ENCODE measurements at regions not wholly inside any gene's neighbourhood (a gene's known extent, or its start where the extent isn't known, plus 50 kb on each side); places are given as distances from the start of the nearest gene placed in this dataset.

DNA sequence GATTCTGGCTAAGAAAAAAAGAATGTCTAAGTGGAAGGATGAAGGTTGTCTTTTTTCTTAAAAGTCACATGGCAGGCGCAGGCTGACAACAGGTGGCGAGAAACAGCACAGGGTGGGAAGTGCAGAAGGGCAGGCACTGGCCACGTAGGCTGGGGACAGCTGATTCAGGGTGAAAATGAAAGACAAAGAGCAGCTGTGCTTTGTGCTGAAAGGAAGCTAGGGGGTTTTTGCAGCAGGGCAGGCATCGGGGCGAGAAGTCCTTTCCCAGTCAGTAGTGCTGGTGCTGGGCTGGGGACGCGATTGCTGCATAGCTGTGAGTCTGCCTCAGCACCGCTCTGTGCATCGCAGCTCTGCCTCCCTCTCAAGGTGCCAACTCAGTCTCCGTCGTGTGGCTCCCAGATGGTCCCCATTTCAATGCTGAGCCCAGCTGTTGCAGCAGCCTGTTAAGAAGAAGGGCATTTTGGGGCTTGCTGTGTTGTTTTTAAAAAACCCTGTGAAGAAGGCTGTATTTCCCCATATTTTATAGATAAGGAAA lies 183.1 kb upstream of the CCL2 start:
- TF ChIP-seq EZH2 (IDR thresholded peaks at IDR 0.05; ENCODE audit: borderline replicate concordance, low read depth, low read length, poor library complexity, severe bottlenecking): no peak
- TF ChIP-seq, protein P1, sequence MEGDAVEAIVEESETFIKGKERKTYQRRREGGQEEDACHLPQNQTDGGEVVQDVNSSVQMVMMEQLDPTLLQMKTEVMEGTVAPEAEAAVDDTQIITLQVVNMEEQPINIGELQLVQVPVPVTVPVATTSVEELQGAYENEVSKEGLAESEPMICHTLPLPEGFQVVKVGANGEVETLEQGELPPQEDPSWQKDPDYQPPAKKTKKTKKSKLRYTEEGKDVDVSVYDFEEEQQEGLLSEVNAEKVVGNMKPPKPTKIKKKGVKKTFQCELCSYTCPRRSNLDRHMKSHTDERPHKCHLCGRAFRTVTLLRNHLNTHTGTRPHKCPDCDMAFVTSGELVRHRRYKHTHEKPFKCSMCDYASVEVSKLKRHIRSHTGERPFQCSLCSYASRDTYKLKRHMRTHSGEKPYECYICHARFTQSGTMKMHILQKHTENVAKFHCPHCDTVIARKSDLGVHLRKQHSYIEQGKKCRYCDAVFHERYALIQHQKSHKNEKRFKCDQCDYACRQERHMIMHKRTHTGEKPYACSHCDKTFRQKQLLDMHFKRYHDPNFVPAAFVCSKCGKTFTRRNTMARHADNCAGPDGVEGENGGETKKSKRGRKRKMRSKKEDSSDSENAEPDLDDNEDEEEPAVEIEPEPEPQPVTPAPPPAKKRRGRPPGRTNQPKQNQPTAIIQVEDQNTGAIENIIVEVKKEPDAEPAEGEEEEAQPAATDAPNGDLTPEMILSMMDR (conservative IDR thresholded peaks at IDR 0.05; ENCODE audit: low read depth, low read length): no peak
- Histone ChIP-seq H3K4me1 (ENCODE audit: insufficient read depth, low read length, poor library complexity, severe bottlenecking) (no peaks in the 10 kb centered on the region), H3K4me3 (ENCODE audit: low read depth, low read length, poor library complexity, severe bottlenecking) (no peak overlapping the region), H3K36me3 (ENCODE audit: insufficient read depth, low read length, poor library complexity, severe bottlenecking) (no peaks in the 10 kb centered on the region), H3K9me3 (ENCODE audit: low read depth, low read length, poor library complexity, severe bottlenecking) (no peaks in the 10 kb centered on the region), H3K27me3 (replicated peaks; ENCODE audit: insufficient read depth, low read depth, low read length, poor library complexity) (no peaks in the 10 kb centered on the region), H3K27ac (ENCODE audit: low read depth, low read length, poor library complexity, severe bottlenecking) (no peak overlapping the region)
- POLR2A ChIA-PET (ENCODE audit: low non-redundant PET): no interaction called here
- CTCF ChIA-PET: no interaction called here
- BruUV-seq (replicated peaks): no TSS peak
- intact Hi-C loops (cut with micrococcal nuclease; ENCODE audit: unreplicated experiment): no loop called here
- DNase-seq (ENCODE audit: low spot score): no peak

DNA sequence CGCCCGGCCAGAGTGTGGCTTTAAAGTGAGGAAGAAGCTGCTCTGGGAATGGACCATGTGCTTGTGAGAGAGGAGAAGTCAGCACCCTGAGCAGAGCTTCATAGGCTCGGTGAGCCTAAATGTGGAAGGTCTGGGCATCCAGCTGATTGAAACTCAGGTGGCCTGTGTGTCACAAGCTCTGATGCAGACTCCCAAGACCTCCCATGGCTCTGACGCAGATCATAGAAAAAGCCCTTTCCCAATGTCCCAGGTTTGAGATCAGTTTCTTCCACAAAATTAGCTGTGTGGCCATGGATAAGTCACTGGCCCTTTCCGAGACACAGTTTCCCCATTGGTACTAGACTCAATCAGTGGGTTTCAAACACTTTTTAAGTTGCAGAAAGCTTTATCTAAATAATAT lies 180.0 kb upstream of the CCL2 start:
- CTCF ChIA-PET: no interaction called here
- Histone ChIP-seq H3K9me3 (ENCODE audit: low read depth, low read length, poor library complexity, severe bottlenecking) (no peaks in the 10 kb centered on the region), H3K27me3 (replicated peaks; ENCODE audit: insufficient read depth, low read depth, low read length, poor library complexity) (no peaks in the 10 kb centered on the region), H3K4me3 (ENCODE audit: low read depth, low read length, poor library complexity, severe bottlenecking) (no peak overlapping the region), H3K27ac (ENCODE audit: low read depth, low read length, poor library complexity, severe bottlenecking) (no peak overlapping the region), H3K4me1 (ENCODE audit: insufficient read depth, low read length, poor library complexity, severe bottlenecking) (no peaks in the 10 kb centered on the region), H3K36me3 (ENCODE audit: insufficient read depth, low read length, poor library complexity, severe bottlenecking) (no peaks in the 10 kb centered on the region)
- TF ChIP-seq, protein P1 (conservative IDR thresholded peaks at IDR 0.05; ENCODE audit: low read depth, low read length): no peak
- TF ChIP-seq EZH2 (IDR thresholded peaks at IDR 0.05; ENCODE audit: borderline replicate concordance, low read depth, low read length, poor library complexity, severe bottlenecking): no peak
- POLR2A ChIA-PET (ENCODE audit: low non-redundant PET): no interaction called here
- intact Hi-C loops (cut with micrococcal nuclease; ENCODE audit: unreplicated experiment): no loop called here
- no peak for DNase-seq (ENCODE audit: low spot score)
- no TSS peak for BruUV-seq (replicated peaks)

DNA sequence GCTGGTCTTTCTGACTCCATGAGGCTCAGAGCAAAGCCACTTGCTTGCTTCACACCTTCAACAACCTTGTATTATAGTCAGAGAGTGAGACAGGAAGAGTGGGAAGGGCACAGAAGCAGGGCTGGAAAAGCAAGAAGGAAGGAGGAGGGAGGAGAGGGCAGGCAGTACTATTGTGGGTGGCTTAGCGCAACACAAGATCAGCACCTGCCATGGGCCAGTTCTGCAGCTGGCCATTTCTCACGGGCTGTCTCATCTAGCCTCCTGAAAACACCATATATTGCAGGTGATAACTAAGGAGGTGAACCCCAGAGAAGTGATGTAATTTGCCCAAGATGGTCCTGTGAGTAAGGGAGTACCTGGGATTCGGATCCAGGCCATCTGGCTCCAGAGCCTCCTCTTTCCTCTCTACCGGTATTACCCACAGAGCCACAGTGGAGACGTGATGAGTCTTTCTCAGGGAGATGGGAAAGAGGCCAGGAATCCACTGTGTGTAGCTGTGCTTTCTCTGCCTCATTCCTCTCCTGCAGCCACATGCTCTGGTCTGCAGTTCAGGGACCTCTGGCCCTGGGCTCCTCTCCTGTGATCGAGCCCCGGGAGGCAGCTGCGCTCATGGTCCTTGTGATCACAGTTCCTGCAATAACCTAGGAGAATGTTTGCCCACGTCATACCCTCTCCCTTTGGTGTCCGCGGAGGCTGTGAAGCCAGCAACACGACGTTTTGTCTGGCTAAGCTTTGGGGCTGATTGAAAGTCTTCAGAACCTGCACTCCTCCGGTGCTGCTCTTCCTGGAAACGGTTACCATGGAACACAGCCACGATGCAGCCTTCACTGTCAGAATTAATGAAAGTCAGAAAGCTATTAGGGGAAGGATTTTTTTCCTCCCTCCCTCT lies 178.1 kb upstream of the CCL2 start:
- Histone ChIP-seq H3K27ac (ENCODE audit: low read depth, low read length, poor library complexity, severe bottlenecking) (no peak overlapping the region), H3K4me1 (ENCODE audit: insufficient read depth, low read length, poor library complexity, severe bottlenecking) (no peaks in the 10 kb centered on the region), H3K4me3 (ENCODE audit: low read depth, low read length, poor library complexity, severe bottlenecking) (no peak overlapping the region), H3K9me3 (ENCODE audit: low read depth, low read length, poor library complexity, severe bottlenecking) (no peaks in the 10 kb centered on the region), H3K36me3 (ENCODE audit: insufficient read depth, low read length, poor library complexity, severe bottlenecking) (no peaks in the 10 kb centered on the region), H3K27me3 (replicated peaks; ENCODE audit: insufficient read depth, low read depth, low read length, poor library complexity) (no peaks in the 10 kb centered on the region)
- CTCF ChIA-PET: no interaction called here
- no peak for DNase-seq (ENCODE audit: low spot score)
- POLR2A ChIA-PET (ENCODE audit: low non-redundant PET): no interaction called here
- TF ChIP-seq, protein P1 (conservative IDR thresholded peaks at IDR 0.05; ENCODE audit: low read depth, low read length): no peak
- no peak for TF ChIP-seq EZH2 (IDR thresholded peaks at IDR 0.05; ENCODE audit: borderline replicate concordance, low read depth, low read length, poor library complexity, severe bottlenecking)
- no TSS peak for BruUV-seq (replicated peaks)
- intact Hi-C loops (cut with micrococcal nuclease; ENCODE audit: unreplicated experiment): no loop called here
